Activated naive CD8-positive, alpha-beta T cell (primary cell): ENCODE measurements at regions not wholly inside any gene's neighbourhood (a gene's known extent, or its start where the extent isn't known, plus 50 kb on each side); places are given as distances from the start of the nearest gene placed in this dataset.

ENCODE experiments used
- H3K27ac Mint-ChIP-seq: one replicate; pipeline ENCODE4 v1.8.0; 2021; ENCODE audit warnings: mixed read lengths
- H3K27me3 Mint-ChIP-seq: one replicate; pipeline ENCODE4 v1.8.0; 2021; ENCODE audit warnings: mixed read lengths
- H3K36me3 Mint-ChIP-seq: one replicate; pipeline ENCODE4 v1.8.0; 2021; ENCODE audit warnings: mixed read lengths
- H3K4me1 Mint-ChIP-seq: one replicate; pipeline ENCODE4 v1.8.0; 2021; ENCODE audit warnings: low read depth, mixed read lengths
- H3K4me3 Mint-ChIP-seq: one replicate; pipeline ENCODE4 v1.8.0; 2021; ENCODE audit warnings: mild to moderate bottlenecking, mixed read lengths
- H3K9me3 Mint-ChIP-seq: one replicate; pipeline ENCODE4 v1.8.0; 2021; ENCODE audit warnings: low read depth, mixed read lengths

DNA sequence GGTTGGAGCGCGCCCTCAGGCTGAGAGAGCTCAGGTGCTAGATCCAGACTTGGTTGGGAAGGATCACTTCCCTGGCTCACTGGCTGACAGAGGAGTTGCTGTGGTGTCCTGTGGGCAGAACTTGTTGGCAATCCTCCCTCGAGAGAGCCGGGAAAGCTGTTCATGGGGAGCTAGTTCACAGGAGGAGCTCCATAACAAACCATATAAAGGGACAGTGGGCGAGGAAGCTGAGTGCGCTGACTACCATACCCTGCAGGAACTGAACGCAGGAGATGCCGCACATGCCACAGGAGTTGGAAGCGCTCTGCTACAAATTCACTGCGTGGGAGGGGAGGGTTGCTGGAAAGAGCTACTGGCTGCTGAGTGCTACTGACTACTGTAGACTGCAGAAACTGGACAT lies 243.2 kb downstream of the OGFRL1 start:
- no peaks in the 10 kb centered on the region for H3K4me1 Mint-ChIP-seq
- H3K36me3 Mint-ChIP-seq: no peaks in the 10 kb centered on the region
- no peak overlapping the region for H3K27ac Mint-ChIP-seq
- H3K4me3 Mint-ChIP-seq: no peak overlapping the region
- peaks cover 4% of the 10 kb centered on the region for H3K27me3 Mint-ChIP-seq
- no peaks in the 10 kb centered on the region for H3K9me3 Mint-ChIP-seq

DNA sequence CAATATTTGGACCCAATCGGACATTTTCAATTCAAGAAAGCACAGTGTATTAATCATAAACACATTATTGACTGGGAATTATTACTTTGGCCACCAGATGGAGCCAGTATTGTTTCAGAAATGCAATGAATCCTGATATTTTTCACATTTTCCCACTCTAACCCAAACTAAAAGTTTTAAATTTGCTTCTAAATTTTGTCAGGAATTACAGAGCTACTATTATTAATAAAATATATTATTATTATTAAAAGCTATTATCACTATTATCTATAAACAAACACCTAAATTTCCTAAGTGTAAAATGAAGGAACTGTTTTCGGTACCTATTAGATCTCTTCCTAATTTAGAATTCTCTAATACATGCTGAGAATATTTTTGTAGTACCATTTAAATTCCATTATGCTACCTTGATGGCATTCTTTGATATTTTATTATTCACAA lies 245.3 kb downstream of the OGFRL1 start:
- no peaks in the 10 kb centered on the region for H3K36me3 Mint-ChIP-seq
- H3K27me3 Mint-ChIP-seq: peaks cover 4% of the 10 kb centered on the region
- no peaks in the 10 kb centered on the region for H3K4me1 Mint-ChIP-seq
- no peak overlapping the region for H3K4me3 Mint-ChIP-seq
- no peak overlapping the region for H3K27ac Mint-ChIP-seq
- H3K9me3 Mint-ChIP-seq: no peaks in the 10 kb centered on the region

DNA sequence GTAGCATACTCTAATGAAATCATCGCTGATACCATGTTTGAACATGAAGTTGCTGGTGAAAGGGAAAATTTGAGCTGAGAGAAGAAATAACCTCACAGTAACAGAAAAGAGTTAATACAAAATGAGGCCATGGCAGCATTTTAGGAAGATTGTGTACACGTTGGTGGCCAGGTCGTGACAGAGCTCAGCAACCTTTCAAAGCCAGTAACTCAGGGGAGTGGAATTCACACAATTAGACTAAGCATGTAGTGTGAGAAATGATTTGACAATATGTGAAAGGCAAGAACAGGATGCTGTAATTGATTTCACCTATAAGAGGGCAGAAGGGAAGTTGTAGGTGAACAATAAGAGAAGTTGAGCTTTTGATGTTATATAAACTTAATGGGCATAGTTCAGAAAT lies 246.3 kb downstream of the OGFRL1 start:
- H3K27ac Mint-ChIP-seq: no peak overlapping the region
- no peaks in the 10 kb centered on the region for H3K36me3 Mint-ChIP-seq
- no peaks in the 10 kb centered on the region for H3K9me3 Mint-ChIP-seq
- no peaks in the 10 kb centered on the region for H3K4me1 Mint-ChIP-seq
- peaks cover 4% of the 10 kb centered on the region for H3K27me3 Mint-ChIP-seq
- no peak overlapping the region for H3K4me3 Mint-ChIP-seq

GRCh38 chr6:71537717-71538116 lies 249.1 kb downstream of the OGFRL1 start:
- no peaks in the 10 kb centered on the region for H3K9me3 Mint-ChIP-seq
- no peaks in the 10 kb centered on the region for H3K36me3 Mint-ChIP-seq
- no peaks in the 10 kb centered on the region for H3K4me1 Mint-ChIP-seq
- H3K27me3 Mint-ChIP-seq: peaks cover 4% of the 10 kb centered on the region
- H3K27ac Mint-ChIP-seq: no peak overlapping the region
- H3K4me3 Mint-ChIP-seq: no peak overlapping the region

GRCh38 chr6:71544028-71544427 lies 255.4 kb downstream of the OGFRL1 start:
- no peaks in the 10 kb centered on the region for H3K4me1 Mint-ChIP-seq
- H3K27ac Mint-ChIP-seq: no peak overlapping the region
- H3K4me3 Mint-ChIP-seq: no peak overlapping the region
- H3K36me3 Mint-ChIP-seq: no peaks in the 10 kb centered on the region
- no peaks in the 10 kb centered on the region for H3K27me3 Mint-ChIP-seq
- H3K9me3 Mint-ChIP-seq: no peaks in the 10 kb centered on the region

GRCh38 chr6:71544906-71545305 lies 256.3 kb downstream of the OGFRL1 start:
- H3K36me3 Mint-ChIP-seq: no peaks in the 10 kb centered on the region

DNA sequence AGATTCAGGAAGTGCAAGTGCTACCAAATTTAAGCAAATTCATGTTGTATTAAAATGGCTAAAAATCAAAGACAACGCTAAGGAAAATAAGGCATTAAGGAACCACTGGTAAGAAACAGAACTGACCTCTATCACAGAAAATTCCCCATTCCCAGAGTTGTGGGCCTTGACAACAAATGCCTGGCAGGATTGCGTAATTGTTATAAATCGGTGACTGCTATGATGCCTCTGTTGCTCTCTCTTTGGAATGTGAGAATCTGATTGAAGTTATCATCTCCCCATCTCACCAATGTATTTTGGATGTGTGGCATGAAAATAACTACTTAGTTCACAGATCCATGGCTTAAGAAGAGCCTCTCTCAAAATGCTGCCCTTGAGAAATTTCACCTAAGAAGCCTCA lies 257.3 kb downstream of the OGFRL1 start:
- H3K36me3 Mint-ChIP-seq: no peaks in the 10 kb centered on the region
- H3K4me1 Mint-ChIP-seq: no peaks in the 10 kb centered on the region
- H3K9me3 Mint-ChIP-seq: no peaks in the 10 kb centered on the region
- no peaks in the 10 kb centered on the region for H3K27me3 Mint-ChIP-seq
- no peak overlapping the region for H3K27ac Mint-ChIP-seq
- no peak overlapping the region for H3K4me3 Mint-ChIP-seq

More at GRCh38 chr6:71544906-71545305, 256.3 kb downstream of the OGFRL1 start:
- H3K27me3 Mint-ChIP-seq: no peaks in the 10 kb centered on the region
- no peak overlapping the region for H3K4me3 Mint-ChIP-seq
- no peak overlapping the region for H3K27ac Mint-ChIP-seq
- H3K4me1 Mint-ChIP-seq: no peaks in the 10 kb centered on the region
- H3K9me3 Mint-ChIP-seq: no peaks in the 10 kb centered on the region

GRCh38 chr6:71551798-71552197 lies 263.2 kb downstream of the OGFRL1 start:
- H3K27me3 Mint-ChIP-seq: peaks cover 2% of the 10 kb centered on the region
- no peak overlapping the region for H3K4me3 Mint-ChIP-seq
- H3K36me3 Mint-ChIP-seq: no peaks in the 10 kb centered on the region
- H3K4me1 Mint-ChIP-seq: no peaks in the 10 kb centered on the region
- H3K9me3 Mint-ChIP-seq: peaks cover 3% of the 10 kb centered on the region
- H3K27ac Mint-ChIP-seq: no peak overlapping the region

GRCh38 chr6:71556141-71556540 lies 267.5 kb downstream of the OGFRL1 start:
- H3K9me3 Mint-ChIP-seq: peaks cover 22% of the 10 kb centered on the region
- H3K36me3 Mint-ChIP-seq: peaks cover 2% of the 10 kb centered on the region
- H3K27me3 Mint-ChIP-seq: peaks cover 2% of the 10 kb centered on the region
- no peak overlapping the region for H3K4me3 Mint-ChIP-seq
- no peak overlapping the region for H3K27ac Mint-ChIP-seq
- no peaks in the 10 kb centered on the region for H3K4me1 Mint-ChIP-seq

DNA sequence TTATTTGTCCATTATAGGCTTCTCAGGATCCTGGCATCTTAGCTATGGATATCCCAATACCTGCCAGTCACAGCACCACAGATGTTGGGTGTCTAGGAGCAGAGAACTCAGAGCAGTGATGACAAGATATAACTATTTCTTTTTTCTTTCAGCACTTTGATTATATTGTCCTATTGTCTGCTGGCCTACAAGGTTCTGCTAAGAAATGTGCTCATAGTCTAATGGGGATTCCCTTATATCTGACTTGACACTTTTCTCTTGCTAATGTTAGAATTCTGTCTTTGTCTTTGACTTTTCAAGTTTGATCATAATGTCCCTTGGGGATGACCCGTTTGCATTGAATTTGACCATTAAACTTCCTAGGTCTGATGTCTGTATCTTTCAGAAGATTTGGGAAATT lies 270.4 kb downstream of the OGFRL1 start:
- Mint-ChIP-seq H3K27me3 (peaks cover 2% of the 10 kb centered on the region), H3K4me3 (no peak overlapping the region), H3K27ac (no peak overlapping the region), H3K36me3 (peaks cover 2% of the 10 kb centered on the region), H3K4me1 (no peaks in the 10 kb centered on the region), H3K9me3 (peaks cover 19% of the 10 kb centered on the region)

GRCh38 chr6:71567562-71567961 lies 279.0 kb downstream of the OGFRL1 start:
- Mint-ChIP-seq H3K27me3 (no peaks in the 10 kb centered on the region), H3K27ac (no peak overlapping the region), H3K9me3 (no peaks in the 10 kb centered on the region), H3K4me1 (no peaks in the 10 kb centered on the region), H3K4me3 (no peak overlapping the region), H3K36me3 (no peaks in the 10 kb centered on the region)

- no peaks in the 10 kb centered on the region for H3K36me3 Mint-ChIP-seq
- H3K27me3 Mint-ChIP-seq: no peaks in the 10 kb centered on the region
- H3K9me3 Mint-ChIP-seq: no peaks in the 10 kb centered on the region
- H3K4me1 Mint-ChIP-seq: no peaks in the 10 kb centered on the region
- H3K27ac Mint-ChIP-seq: no peak overlapping the region
- no peak overlapping the region for H3K4me3 Mint-ChIP-seq
Observed at GRCh38 chr6:71577766-71578165, 289.2 kb downstream of the OGFRL1 start.

DNA sequence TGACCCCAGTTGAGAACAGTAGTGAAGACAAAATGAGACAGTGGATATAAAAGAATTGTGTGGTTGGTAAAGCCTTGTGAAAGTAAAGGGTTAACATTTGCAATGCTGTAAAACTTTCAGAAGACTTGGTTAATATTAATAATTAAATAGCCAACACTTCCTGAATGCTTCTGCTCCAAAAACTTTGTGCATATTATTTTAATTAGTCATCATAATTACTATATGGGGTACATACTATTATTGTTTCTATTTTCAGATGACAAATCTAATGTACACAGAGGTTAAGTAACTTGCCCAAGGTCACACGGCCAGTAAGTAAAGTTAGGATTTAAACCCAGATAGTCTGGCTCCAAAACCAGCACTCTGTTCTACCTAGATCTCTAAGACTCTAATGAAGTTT lies 291.3 kb downstream of the OGFRL1 start:
- Mint-ChIP-seq H3K4me1 (no peaks in the 10 kb centered on the region), H3K4me3 (no peak overlapping the region), H3K36me3 (no peaks in the 10 kb centered on the region), H3K27ac (no peak overlapping the region), H3K27me3 (no peaks in the 10 kb centered on the region), H3K9me3 (no peaks in the 10 kb centered on the region)

DNA sequence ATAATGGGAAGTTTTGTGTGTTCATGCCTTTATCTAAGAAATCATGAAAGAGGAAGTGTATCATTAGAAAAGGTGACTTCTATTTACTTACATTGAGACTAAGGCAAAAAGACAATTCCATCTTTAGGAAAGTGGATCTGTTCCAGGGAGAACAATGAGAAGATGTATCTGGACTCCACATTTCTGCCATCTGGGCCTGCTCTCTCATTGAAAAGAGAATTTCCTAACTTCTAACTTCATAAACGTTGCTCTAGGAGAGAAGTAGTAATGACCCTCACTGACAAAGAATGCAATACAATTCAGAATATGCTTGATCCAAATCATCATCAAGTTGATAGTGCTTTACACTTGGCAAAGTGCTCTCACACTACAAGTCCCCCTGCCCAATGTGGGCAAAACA lies 294.2 kb downstream of the OGFRL1 start:
- H3K9me3 Mint-ChIP-seq: no peaks in the 10 kb centered on the region
- no peaks in the 10 kb centered on the region for H3K27me3 Mint-ChIP-seq
- no peaks in the 10 kb centered on the region for H3K4me1 Mint-ChIP-seq
- H3K36me3 Mint-ChIP-seq: no peaks in the 10 kb centered on the region
- H3K27ac Mint-ChIP-seq: no peak overlapping the region
- H3K4me3 Mint-ChIP-seq: no peak overlapping the region

DNA sequence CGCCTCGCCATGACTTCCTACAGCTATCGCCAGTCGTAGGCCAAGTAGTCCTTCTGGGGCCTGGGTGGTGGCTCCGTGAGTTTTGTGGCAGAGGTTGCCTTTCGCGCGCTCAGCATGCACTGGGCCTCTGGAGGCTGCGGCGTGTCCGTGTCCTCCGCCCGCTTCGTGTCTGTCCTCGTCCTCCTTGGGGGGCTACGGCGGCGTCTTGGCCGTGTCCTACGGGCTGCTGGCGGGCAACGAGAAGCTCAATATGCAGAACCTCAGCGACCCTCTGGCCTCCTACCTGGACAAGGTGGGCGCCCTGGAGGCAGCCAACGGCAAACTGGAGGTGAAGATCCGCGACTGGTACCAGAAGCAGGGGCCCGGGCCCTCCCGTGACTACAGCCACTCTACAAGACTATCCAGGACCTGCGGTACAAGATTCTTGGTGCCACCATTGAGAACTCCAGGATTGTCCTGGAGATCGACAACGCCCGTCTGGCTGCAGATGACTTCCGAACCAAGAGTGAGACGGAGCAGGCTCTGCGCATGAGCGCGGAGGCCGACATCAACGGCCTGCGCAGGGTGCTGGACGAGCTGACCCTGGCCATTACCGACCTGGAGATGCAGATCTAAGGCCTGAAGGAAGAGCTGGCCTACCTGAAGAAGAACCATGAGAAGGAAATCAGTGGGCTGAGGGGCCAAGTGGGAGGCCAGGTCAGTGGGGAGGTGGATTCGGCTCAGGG lies 296.3 kb downstream of the OGFRL1 start:
- Mint-ChIP-seq H3K27me3 (peaks cover 2% of the 10 kb centered on the region), H3K4me3 (no peak overlapping the region), H3K36me3 (no peaks in the 10 kb centered on the region), H3K9me3 (no peaks in the 10 kb centered on the region), H3K27ac (no peak overlapping the region), H3K4me1 (no peaks in the 10 kb centered on the region)

DNA sequence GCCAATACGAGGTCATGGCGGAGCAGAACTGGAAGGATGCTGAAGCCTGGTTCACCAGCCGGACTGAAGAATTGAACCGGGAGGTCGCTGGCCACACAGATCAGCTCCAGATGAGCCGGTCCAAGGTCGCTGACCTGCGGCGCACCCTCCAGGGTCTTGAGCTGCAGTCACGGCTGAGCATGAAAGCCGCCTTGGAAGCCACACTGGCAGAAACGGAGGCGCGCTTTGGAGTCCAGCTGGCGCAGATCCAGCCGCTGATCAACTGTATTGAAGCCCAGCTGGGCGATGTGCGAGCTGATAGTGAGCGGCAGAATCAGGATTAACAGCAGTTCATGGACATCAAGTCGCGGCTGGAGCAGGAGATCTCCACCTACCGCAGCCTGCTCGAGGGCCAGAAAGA lies 296.9 kb downstream of the OGFRL1 start:
- H3K27me3 Mint-ChIP-seq: peaks cover 2% of the 10 kb centered on the region

More for the DNA sequence above, 296.9 kb downstream of the OGFRL1 start:
- Mint-ChIP-seq H3K9me3 (no peaks in the 10 kb centered on the region), H3K4me1 (no peaks in the 10 kb centered on the region), H3K4me3 (no peak overlapping the region), H3K36me3 (no peaks in the 10 kb centered on the region), H3K27ac (no peak overlapping the region)
